Astrocyte of the spinal cord (primary cell): ENCODE measurements at regions not wholly inside any gene's neighbourhood (a gene's known extent, or its start where the extent isn't known, plus 50 kb on each side); places are given as distances from the start of the nearest gene placed in this dataset.

ENCODE experiments used
- DNase-seq: peaks from one replicate; pipeline ENCODE4 v3.0.0; 2011; ENCODE audit warnings: low read depth, low spot score
- H3K4me3 ChIP-seq: 2 replicates; pipeline ENCODE4 v1.5.1; 2011; ENCODE audit warnings: low read depth, mild to moderate bottlenecking, low read length, moderate library complexity
- CTCF ChIP-seq: IDR thresholded peaks from 2 replicates; pipeline ENCODE4 v1.5.1; 2012; ENCODE audit warnings: low read depth, mild to moderate bottlenecking, low read length, inconsistent platforms
- in situ Hi-C: cut with HindIII; loops from 2 replicates; pipeline ENCODE4 v1.10.0; 2017; ENCODE audit warnings: low sequenced_read_pairs

GRCh38 chr9:90088434-90088833 lies 483.6 kb downstream of the GADD45G start:
- H3K4me3 ChIP-seq, result no peak overlapping the region
- in situ Hi-C loops, result no loop called here
- DNase-seq, result no peak
- TF ChIP-seq CTCF, result no peak

- DNase-seq, result no peak
- in situ Hi-C loops, result no loop called here
These were observed 484.0 kb downstream of the GADD45G start for GRCh38 chr9:90088856-90089255.

GRCh38 chr9:90090997-90091396 lies 486.2 kb downstream of the GADD45G start:
- DNase-seq, result no peak
- in situ Hi-C loops, result no loop called here
- no peak for TF ChIP-seq CTCF
- no peak overlapping the region for H3K4me3 ChIP-seq

More at GRCh38 chr9:90088856-90089255, 484.0 kb downstream of the GADD45G start:
- no peak for TF ChIP-seq CTCF
- no peak overlapping the region for H3K4me3 ChIP-seq

GRCh38 chr9:90092508-90092907 lies 487.7 kb downstream of the GADD45G start:
- no peak overlapping the region for H3K4me3 ChIP-seq
- in situ Hi-C loops, result no loop called here
- DNase-seq, result no peak
- TF ChIP-seq CTCF, result no peak

- H3K4me3 ChIP-seq, result no peak overlapping the region
- TF ChIP-seq CTCF, result no peak
- in situ Hi-C loops, result no loop called here
- DNase-seq, result no peak
These were observed 490.9 kb downstream of the GADD45G start for GRCh38 chr9:90095682-90096081.

GRCh38 chr9:90097237-90097636 lies 492.4 kb downstream of the GADD45G start:
- in situ Hi-C loops, result no loop called here
- DNase-seq, result no peak
- H3K4me3 ChIP-seq, result no peak overlapping the region
- no peak for TF ChIP-seq CTCF

GRCh38 chr9:90098408-90098807 lies 493.6 kb downstream of the GADD45G start:
- in situ Hi-C loops, result no loop called here
- H3K4me3 ChIP-seq, result no peak overlapping the region
- TF ChIP-seq CTCF, result no peak
- no peak for DNase-seq
